Middle frontal gyrus (tissue), 1 donor: ENCODE measurements at regions not wholly inside any gene's neighbourhood (a gene's known extent, or its start where the extent isn't known, plus 50 kb on each side); places are given as distances from the start of the nearest gene placed in this dataset.

Experiments used
- DNase-seq: peaks from one replicate; pipeline ENCODE4 v3.0.0-alpha.2; 2015; ENCODE audit warnings: low spot score; ENCODE audit errors: extremely low spot score

- no peak for DNase-seq
Observed at GRCh38 chr2:120600786-120601185, 134.9 kb upstream of the GLI2 start.

GRCh38 chr2:120601566-120601965, 134.1 kb upstream of the GLI2 start:
- no peak for DNase-seq

- no peak for DNase-seq
Observed at GRCh38 chr2:120602251-120602650, 133.4 kb upstream of the GLI2 start.

- DNase-seq: no peak
Observed at GRCh38 chr2:120604767-120605166, 130.9 kb upstream of the GLI2 start.

- DNase-seq: no peak
Observed at GRCh38 chr2:120605231-120605935, 130.3 kb upstream of the GLI2 start.

GRCh38 chr2:120606280-120606679, 129.4 kb upstream of the GLI2 start:
- no peak for DNase-seq

GRCh38 chr2:120606931-120607330, 128.7 kb upstream of the GLI2 start:
- DNase-seq: no peak

GRCh38 chr2:120607506-120607905, 128.2 kb upstream of the GLI2 start:
- no peak for DNase-seq

- no peak for DNase-seq
Observed at GRCh38 chr2:120607996-120608395, 127.7 kb upstream of the GLI2 start.

- no peak for DNase-seq
Observed at GRCh38 chr2:120609826-120610395, 125.8 kb upstream of the GLI2 start.

GRCh38 chr2:120611016-120611415, 124.7 kb upstream of the GLI2 start:
- no peak for DNase-seq

GRCh38 chr2:120611961-120612360, 123.7 kb upstream of the GLI2 start:
- no peak for DNase-seq

GRCh38 chr2:120612471-120612870, 123.2 kb upstream of the GLI2 start:
- DNase-seq: no peak

GRCh38 chr2:120612931-120613330, 122.7 kb upstream of the GLI2 start:
- DNase-seq: no peak

- DNase-seq: no peak
Observed at GRCh38 chr2:120613742-120614571, 121.7 kb upstream of the GLI2 start.

- DNase-seq: no peak
Observed at GRCh38 chr2:120614901-120615300, 120.8 kb upstream of the GLI2 start.

- DNase-seq: no peak
Observed at GRCh38 chr2:120616261-120616660, 119.4 kb upstream of the GLI2 start.

GRCh38 chr2:120617055-120617454, 118.6 kb upstream of the GLI2 start:
- no peak for DNase-seq

- no peak for DNase-seq
Observed at GRCh38 chr2:120618830-120619229, 116.8 kb upstream of the GLI2 start.

- DNase-seq: no peak
Observed at GRCh38 chr2:120619579-120619978, 116.1 kb upstream of the GLI2 start.

GRCh38 chr2:120620025-120620793, 115.5 kb upstream of the GLI2 start:
- DNase-seq: no peak
